Stimulated activated CD8-positive, alpha-beta memory T cell treated with anti-CD3 and anti-CD28 coated beads, Interleukin-7, amount 100 ng/mL, for 24 hours (primary cell): ENCODE measurements at regions not wholly inside any gene's neighbourhood (a gene's known extent, or its start where the extent isn't known, plus 50 kb on each side); places are given as distances from the start of the nearest gene placed in this dataset.

Experiments used
- DNase-seq: peaks from one replicate; pipeline ENCODE4 v3.0.0-alpha.2; 2020; ENCODE audit warnings: low read depth

DNA sequence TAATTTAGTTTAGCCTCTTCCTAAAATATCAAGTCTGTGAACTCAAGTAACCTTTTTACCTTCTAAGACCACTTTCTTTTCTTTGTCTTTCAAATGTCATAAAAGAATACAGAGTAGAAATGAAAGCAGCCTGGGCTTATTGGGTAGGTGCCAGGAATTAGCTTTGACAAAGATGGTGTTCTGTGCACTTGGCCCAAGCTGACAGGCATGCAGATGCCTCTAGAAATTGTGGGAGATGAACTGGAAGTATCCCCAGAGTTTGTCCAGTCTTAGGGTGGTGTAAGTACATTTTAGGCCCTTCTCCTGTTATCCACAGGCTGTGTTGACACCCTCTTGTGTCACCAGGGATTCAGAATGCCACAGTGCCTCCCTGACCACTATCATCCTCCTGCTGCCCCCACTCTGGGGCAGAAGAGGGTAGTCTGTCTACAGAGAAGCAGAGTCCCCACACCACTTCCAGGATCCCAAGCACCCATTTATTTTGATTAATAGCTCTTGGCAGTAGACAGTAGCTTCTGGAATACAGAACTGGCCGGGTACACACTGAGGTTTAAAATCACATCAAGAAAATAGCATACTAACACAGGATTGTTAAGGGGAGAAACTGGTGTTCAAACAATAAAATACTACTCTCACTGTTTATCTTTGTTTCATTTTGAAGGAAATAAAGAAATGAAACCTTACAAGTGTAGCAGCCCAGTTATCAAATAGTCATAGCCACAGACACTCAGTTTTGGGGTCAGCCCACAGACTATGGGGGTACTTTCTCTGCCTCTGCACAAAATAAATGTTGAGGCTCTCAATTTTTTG lies 343.2 kb downstream of the KCNRG start:
- no peak for DNase-seq

- DNase-seq: no peak
Observed at GRCh38 chr13:50359041-50359367, 343.8 kb downstream of the KCNRG start.

GRCh38 chr13:50359779-50360178 lies 344.5 kb downstream of the KCNRG start:
- DNase-seq: no peak

GRCh38 chr13:50360637-50361036 lies 345.4 kb downstream of the KCNRG start:
- DNase-seq: no peak

DNA sequence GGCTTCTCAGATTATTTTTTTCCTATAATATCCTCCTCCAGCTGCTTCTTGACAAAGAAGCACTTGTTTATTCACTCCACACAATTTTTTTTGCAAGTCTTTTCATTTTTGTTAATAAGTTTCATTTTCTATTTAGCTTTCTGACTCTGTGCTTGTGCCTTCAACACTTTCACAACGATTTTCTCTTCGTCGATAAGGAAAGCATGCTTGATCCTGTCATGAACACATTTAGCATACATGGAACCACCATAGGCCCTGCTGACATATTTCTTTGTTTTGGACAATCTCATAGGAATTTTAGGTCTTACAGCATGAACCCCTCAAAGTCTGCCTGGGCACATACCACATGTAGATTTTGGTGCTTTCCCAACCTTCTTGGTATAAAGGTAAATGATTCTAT lies 346.0 kb downstream of the KCNRG start:
- DNase-seq: no peak

GRCh38 chr13:50365408-50366391 lies 350.5 kb downstream of the KCNRG start:
- DNase-seq: no peak

- no peak for DNase-seq
Observed at GRCh38 chr13:50366488-50367174, 351.4 kb downstream of the KCNRG start.

- DNase-seq: no peak
Observed at GRCh38 chr13:50369646-50370045, 354.4 kb downstream of the KCNRG start.

DNA sequence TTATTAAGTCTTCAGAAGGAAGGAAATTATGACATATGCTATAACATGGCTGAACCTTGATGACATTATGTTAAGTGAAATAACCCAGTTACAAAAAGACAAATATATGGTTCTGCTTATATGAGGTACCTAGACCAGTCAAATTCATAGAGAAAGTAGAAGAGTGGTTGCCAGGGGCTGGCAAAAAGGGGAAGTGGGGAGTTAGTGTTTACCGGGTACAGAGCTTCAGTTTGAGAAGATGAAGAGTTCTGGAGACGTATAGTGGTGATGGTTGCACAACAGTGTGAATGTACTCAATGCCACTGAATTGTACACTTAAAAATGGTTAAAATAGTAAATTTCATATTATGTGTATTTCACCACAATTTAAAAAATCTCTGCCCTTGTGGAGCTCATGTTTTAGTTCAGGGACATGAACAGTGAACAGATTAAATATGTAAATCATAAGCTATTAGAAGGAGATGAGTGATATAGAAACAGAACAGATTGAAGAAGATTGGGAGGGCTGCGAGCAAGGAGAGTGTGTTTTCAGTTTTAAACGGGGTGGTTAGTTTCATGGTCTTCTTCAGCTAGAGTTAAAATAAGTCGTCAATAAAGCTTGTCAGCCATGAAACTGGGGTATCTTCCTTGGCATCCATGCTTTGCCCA lies 355.2 kb downstream of the KCNRG start:
- no peak for DNase-seq

DNA sequence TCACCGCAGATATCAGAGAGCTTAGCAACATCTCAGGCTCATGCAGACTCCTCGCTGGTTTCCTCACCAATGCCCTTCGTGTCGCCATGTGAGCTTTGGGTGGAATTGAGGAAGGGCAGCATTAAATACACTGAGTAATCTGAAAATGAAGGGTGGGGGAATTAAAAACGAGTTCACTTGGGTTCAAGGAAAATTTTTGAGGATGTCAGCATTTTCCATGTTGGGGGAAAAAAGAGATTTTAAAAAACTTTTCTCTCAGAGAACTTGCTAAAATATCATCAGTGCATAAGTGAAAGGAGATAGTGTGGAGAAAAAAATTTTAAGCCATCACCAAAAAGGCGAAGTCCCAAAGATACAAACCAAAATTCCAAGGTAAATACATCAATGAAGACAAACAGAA lies 359.3 kb downstream of the KCNRG start:
- no peak for DNase-seq

- no peak for DNase-seq
Observed at GRCh38 chr13:50375792-50376191, 360.5 kb downstream of the KCNRG start.

DNA sequence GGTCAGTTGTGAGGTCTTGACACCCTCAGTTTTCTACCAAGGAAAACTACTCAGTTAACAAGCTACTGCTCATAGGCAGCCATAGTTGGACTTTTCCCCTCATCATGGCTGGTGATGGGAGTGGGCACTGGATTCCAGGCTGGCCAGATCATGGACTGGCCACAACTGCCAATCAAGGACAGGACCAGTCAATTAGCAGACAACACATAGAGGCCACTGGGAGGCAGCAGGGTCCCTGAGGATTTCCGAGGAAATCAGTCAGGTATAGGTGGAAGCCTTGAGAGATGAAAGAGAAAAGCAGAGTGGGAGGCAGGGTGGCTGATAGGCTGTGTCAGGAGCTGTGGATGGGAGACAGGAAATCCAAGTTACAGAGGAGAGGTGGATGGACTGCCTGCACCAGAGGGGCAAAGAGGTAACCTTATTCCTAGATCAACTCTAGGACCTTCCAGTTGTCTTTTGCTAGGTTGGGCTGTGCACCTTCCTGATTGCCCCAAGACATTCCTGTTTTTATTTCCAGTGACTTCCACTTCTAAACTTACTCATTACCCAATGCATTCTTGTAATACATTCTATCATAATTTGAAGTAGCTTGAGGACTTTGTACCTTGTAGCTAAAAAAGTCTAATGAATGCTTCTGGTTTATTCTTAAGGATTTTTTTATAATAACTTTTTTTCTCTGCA lies 361.8 kb downstream of the KCNRG start:
- DNase-seq: no peak

DNA sequence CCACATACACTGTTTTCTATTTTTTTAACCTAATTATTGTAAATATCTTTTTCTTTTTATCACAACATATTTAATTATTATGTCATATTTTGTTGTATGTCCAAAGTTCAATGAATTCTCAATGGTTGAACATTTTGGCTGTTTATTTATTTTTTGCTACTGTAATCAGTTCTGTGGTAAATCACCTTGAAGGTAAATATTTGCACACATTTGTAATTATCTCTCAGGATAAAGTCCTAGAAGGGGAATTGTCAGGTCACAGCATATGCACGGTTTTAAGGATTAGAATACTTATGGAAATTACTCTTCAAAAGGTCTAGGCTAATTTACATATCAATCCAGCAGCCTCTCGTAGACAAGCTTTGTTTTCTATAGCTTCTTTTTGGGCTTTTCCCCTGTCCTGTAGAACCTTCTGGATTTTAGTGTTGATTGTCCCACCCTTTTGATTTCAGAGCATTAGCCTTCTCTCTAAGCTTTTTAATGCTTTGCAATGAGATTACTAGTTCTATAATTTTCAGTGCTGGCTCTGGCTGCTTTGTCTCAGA lies 362.6 kb downstream of the KCNRG start:
- DNase-seq: no peak

DNA sequence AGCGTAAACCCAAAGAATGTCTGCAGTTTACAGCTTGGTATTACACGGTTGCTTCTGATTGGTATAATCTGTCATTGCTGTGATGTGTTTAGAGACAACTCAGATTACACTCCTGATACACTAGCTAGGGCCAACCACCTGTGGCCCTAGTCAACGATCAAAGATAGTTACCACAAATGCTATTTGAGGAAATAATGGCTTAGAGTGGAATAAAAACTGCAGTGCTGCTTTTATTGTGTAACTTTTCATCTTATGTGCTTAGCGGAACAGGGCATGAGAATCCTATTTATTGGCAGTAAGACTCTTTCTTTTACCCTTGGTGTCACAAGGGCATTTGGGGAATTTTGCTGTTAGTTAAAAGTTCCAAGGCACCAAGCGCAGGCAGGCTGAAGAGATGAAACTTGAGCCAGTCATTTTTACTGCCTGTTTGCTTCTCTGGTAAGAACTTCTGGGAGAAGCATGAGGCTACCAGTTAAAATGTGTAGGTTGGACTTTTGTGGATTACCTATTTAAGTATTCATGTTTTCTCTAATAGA lies 363.3 kb downstream of the KCNRG start:
- DNase-seq: no peak

GRCh38 chr13:50379584-50379983 lies 364.3 kb downstream of the KCNRG start:
- no peak for DNase-seq

DNA sequence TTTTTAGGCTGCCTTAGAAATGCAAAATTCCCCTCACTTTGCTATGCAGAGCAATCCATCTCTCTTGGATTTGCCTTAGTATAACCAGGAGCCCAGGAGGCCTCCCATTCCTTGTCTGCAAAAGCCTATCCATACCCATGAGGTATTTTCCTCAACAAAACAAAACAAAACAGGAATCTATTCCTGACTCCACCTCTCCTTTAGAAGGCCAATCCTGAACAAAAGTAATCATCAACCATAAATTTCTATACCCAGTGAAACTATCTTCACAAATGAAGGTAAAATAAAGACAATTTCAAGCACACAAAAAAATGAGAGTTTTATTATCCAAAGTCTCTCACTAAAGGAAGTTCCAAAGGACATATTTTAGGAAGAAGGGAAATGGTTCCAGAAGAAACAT lies 365.7 kb downstream of the KCNRG start:
- no peak for DNase-seq

- DNase-seq: no peak
Observed at GRCh38 chr13:50382511-50382910, 367.3 kb downstream of the KCNRG start.

DNA sequence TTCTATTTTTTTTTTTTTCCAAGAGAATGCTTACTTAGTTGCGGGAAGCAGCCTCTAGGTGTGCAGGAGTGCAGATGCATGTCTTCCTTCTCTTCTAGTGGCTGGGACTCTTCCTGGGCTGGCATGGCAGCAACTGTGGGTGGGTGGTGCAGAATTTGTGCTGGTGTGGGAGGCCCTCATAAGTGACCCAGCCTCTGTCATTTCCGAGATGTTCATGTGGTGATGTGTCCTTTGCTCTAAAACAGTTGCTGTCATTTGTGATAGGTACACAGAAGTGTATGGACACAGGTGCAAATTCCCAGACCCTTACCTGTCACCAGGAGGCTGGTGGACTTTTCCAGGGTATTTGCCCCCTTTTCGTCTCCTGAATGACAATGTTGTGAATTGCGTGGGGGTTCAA lies 367.7 kb downstream of the KCNRG start:
- DNase-seq: no peak

GRCh38 chr13:50384724-50385123 lies 369.5 kb downstream of the KCNRG start:
- DNase-seq: no peak

DNA sequence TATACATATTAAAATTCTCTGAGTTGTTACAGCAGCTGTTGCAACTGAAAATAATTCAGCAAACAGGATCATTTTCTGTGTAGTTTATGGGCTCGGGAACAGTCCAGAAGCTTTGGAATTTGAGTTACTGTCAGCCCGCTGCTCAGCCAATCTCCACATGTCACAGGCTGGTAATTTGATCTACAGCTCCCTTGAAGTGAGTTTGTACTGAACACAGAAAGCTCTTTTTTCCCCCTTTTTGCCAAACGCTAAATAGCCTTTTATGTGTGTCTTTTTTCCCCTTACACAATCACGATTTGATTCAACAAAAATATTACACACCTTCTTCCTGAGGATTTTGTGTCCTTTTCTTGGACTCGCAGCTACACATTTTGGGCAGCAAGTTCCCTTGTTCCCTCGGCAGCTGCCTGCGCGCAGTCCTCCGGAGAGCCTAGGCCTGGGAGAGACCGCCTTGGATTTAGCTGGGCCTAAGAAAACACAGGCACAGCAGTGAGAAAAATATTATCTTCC lies 371.4 kb downstream of the KCNRG start:
- DNase-seq: no peak
